IMR-90 (cell line): ENCODE measurements at regions not wholly inside any gene's neighbourhood (a gene's known extent, or its start where the extent isn't known, plus 50 kb on each side); places are given as distances from the start of the nearest gene placed in this dataset.

Experiments
- ATAC-seq: fragments of 200-7000 bp; cut with Tn5 transposase; 2 replicates; pipeline ENCODE4 v1.9.1; 2020; ENCODE audit warnings: low read depth, mild to moderate bottlenecking, moderate library complexity
- BruUV-seq: library from RNA; stranded (reverse); fragments of 400-500 nt; replicated peaks from 2 replicates; lab custom pipeline; 2021; lab: Mats Ljungman, UMichigan
- CTCF ChIA-PET: fragments of 300-600 bp; formaldehyde crosslinking; extraction: SDS; loops from one replicate; lab custom pipeline; 2021; ENCODE audit warnings: antibody characterized with exemption; lab: Yijun Ruan, JAX
- POLR2A ChIA-PET: fragments of 300-600 bp; sonication (Branson Sonifier 250); formaldehyde crosslinking; loops from one replicate; lab custom pipeline; 2022; ENCODE audit warnings: antibody characterized with exemption; ENCODE audit not compliant: unreplicated experiment; lab: Charles Lee
- DNase-seq: peaks from one replicate; pipeline ENCODE4 v3.0.0; 2013
- H2AFZ ChIP-seq: replicated peaks from 2 replicates; pipeline ENCODE3; 2013; ENCODE audit warnings: low read length, mild to moderate bottlenecking; ENCODE audit not compliant: poor library complexity
- H2AK5ac ChIP-seq: 2 replicates; pipeline ENCODE4 v1.6.1; 2013; ENCODE audit warnings: low read depth, low read length, inconsistent platforms
- H2AK9ac ChIP-seq: replicated peaks from 2 replicates; pipeline ENCODE3; 2013; ENCODE audit warnings: mild to moderate bottlenecking, low read depth, low read length, moderate library complexity; ENCODE audit not compliant: poor library complexity
- H2BK120ac ChIP-seq: 2 replicates; pipeline ENCODE4 v1.6.1; 2013; ENCODE audit warnings: low read depth, low read length, inconsistent platforms
- H2BK15ac ChIP-seq: 3 replicates; pipeline ENCODE4 v1.6.1; 2013; ENCODE audit warnings: low read depth, low read length, inconsistent platforms
- H2BK20ac ChIP-seq: 2 replicates; pipeline ENCODE4 v1.6.1; 2013; ENCODE audit warnings: low read depth, mild to moderate bottlenecking, inconsistent platforms, low read length, moderate library complexity
- H2BK5ac ChIP-seq: 2 replicates; pipeline ENCODE4 v1.6.1; 2013; ENCODE audit warnings: mild to moderate bottlenecking, low read depth, low read length, inconsistent platforms; ENCODE audit not compliant: poor library complexity, severe bottlenecking
- H3K14ac ChIP-seq: replicated peaks from 2 replicates; pipeline ENCODE4 v1.6.1; 2013; ENCODE audit warnings: low read depth, low read length, inconsistent platforms
- H3K18ac ChIP-seq: 2 replicates; pipeline ENCODE4 v1.6.1; 2013; ENCODE audit warnings: low read depth, low read length, control low read depth
- H3K23ac ChIP-seq: 2 replicates; pipeline ENCODE4 v1.6.1; 2013; ENCODE audit warnings: low read depth, low read length, inconsistent platforms
- H3K27ac ChIP-seq: 2 replicates; pipeline ENCODE4 v1.5.1; 2013; ENCODE audit warnings: mild to moderate bottlenecking, control low read depth, low read length; ENCODE audit not compliant: insufficient read depth
- H3K27me3 ChIP-seq: 2 replicates; pipeline ENCODE4 v1.6.1; 2013; ENCODE audit warnings: low read length; ENCODE audit not compliant: control insufficient read depth, insufficient read depth
- H3K36me3 ChIP-seq: 2 replicates; pipeline ENCODE4 v1.6.1; 2013; ENCODE audit warnings: low read length, mixed read lengths; ENCODE audit not compliant: control insufficient read depth, insufficient read depth
- H3K4ac ChIP-seq: 2 replicates; pipeline ENCODE4 v1.6.1; 2013; ENCODE audit warnings: low read depth, low read length, inconsistent platforms
- H3K4me1 ChIP-seq: 2 replicates; pipeline ENCODE4 v1.6.1; 2013; ENCODE audit warnings: low read length, mixed read lengths; ENCODE audit not compliant: control insufficient read depth, insufficient read depth
- H3K4me2 ChIP-seq: 2 replicates; pipeline ENCODE4 v1.6.1; 2013; ENCODE audit warnings: low read depth, mild to moderate bottlenecking, control low read depth, low read length, moderate library complexity
- H3K4me3 ChIP-seq: 2 replicates; pipeline ENCODE4 v1.5.1; 2013; ENCODE audit warnings: low read depth, mild to moderate bottlenecking, control low read depth, low read length, moderate library complexity; ENCODE audit not compliant: insufficient read depth
- H3K56ac ChIP-seq: 2 replicates; pipeline ENCODE4 v1.6.1; 2013; ENCODE audit warnings: low read length, inconsistent platforms; ENCODE audit not compliant: insufficient read depth; ENCODE audit errors: extremely low read depth
- H3K79me1 ChIP-seq, 2 experiments: 2 replicates each; pipeline ENCODE4 v1.6.1; 2013; ENCODE audit warnings: low read length in 2 of 2, inconsistent platforms in 1 of 2, low read depth in 1 of 2
- H3K9ac ChIP-seq: 2 replicates; pipeline ENCODE4 v1.6.1; 2013; ENCODE audit warnings: low read depth, low read length, control low read depth
- H3K9me1 ChIP-seq: 2 replicates; pipeline ENCODE4 v1.6.1; 2013; ENCODE audit warnings: low read length, inconsistent platforms; ENCODE audit not compliant: insufficient read depth
- H3K9me3 ChIP-seq: 2 replicates; pipeline ENCODE4 v1.6.1; 2013; ENCODE audit warnings: low read length; ENCODE audit not compliant: control insufficient read depth, insufficient read depth
- H4K20me1 ChIP-seq: 2 replicates; pipeline ENCODE4 v1.6.1; 2013; ENCODE audit warnings: low read length, inconsistent platforms; ENCODE audit not compliant: insufficient read depth
- H4K5ac ChIP-seq: 2 replicates; pipeline ENCODE4 v1.6.1; 2013; ENCODE audit warnings: mild to moderate bottlenecking, low read depth, low read length, control low read depth
- H4K8ac ChIP-seq, 2 experiments: 2 replicates each; pipeline ENCODE4 v1.6.1; 2013; ENCODE audit warnings: low read depth in 2 of 2, low read length in 2 of 2, control low read depth in 1 of 2, inconsistent platforms in 1 of 2
- H4K91ac ChIP-seq: 2 replicates; pipeline ENCODE4 v1.6.1; 2013; ENCODE audit warnings: low read depth, low read length, inconsistent platforms; ENCODE audit not compliant: insufficient read depth
- WGBS, 2 experiments: methylation state at CpG; one replicate each; pipeline versions ENCODE4 v1.1.5 to v1.1.7; 2013; ENCODE audit warnings: missing lambda C conversion rate in 2 of 2; ENCODE audit not compliant: insufficient read length in 1 of 2; ENCODE audit errors: extremely low coverage in 2 of 2; 5-methylcytosine and 5-hydroxymethylcytosine counted together
- dilution Hi-C: fragments of 300-500 bp; cut with HindIII; formaldehyde crosslinking; loops from one replicate; pipeline ENCODE4 v1.14.3; 2018; ENCODE audit warnings: low sequenced_read_pairs; ENCODE audit not compliant: unreplicated experiment
- in situ Hi-C: fragments of 300-500 bp; cut with MboI; formaldehyde crosslinking; loops from 3 replicates; pipeline ENCODE4 v1.14.3; 2019; ENCODE audit warnings: low sequenced_read_pairs, inconsistent platforms, mixed read lengths
- intact Hi-C: fragments of 100-400 bp; cut with micrococcal nuclease; formaldehyde crosslinking; loops from 2 replicates; pipeline ENCODE4 v1.10.0; 2022
- TF ChIP-seq, protein P1 (sequence below): fragments of 150-350 bp; IDR thresholded peaks from 2 replicates; pipeline ENCODE4 v1.6.1; 2016; ENCODE audit warnings: low read depth, mild to moderate bottlenecking, low read length, moderate library complexity, borderline replicate concordance

DNA sequence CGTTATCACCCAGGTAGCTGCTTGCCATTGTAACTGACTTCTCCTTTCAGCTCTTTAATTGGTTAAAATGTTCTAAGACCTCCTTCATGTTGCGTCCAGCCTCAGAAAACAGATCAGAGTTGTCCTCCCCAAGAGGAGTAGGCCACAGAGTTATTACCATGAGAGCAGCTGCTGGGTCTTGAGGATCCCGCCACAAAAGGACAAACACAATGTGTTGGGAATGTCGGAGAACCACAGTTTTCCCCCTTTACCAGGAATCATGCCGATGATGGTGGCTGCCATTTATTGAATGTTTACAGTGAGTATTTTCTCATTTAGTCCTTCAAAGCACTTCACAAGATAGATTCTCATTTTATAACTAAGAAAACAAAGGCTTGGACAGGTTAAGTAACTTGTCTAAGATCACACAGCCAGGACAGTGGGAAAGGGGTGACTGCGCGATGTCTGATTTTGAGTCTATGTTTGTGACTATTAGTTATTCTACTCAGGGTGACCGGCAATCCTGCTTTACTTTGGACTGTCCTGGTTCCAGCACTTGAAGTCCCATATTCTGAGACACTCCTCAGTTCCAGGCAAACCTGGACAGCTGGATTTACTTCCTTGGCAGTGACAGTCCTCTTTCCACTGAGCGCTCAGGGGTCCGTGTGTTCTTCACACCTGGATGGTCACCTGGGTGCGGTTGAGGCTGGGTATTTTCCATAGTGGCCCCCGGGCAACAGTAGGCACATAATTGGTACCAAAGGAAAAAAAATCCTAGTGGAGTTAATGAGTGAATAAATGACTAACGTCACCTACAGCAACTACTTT lies 93.6 kb downstream of the LIPG start:
- TF ChIP-seq, protein P1, sequence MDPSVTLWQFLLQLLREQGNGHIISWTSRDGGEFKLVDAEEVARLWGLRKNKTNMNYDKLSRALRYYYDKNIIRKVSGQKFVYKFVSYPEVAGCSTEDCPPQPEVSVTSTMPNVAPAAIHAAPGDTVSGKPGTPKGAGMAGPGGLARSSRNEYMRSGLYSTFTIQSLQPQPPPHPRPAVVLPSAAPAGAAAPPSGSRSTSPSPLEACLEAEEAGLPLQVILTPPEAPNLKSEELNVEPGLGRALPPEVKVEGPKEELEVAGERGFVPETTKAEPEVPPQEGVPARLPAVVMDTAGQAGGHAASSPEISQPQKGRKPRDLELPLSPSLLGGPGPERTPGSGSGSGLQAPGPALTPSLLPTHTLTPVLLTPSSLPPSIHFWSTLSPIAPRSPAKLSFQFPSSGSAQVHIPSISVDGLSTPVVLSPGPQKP: no peak
- no peaks in the 10 kb centered on the region for H3K79me1 ChIP-seq
- H2AK5ac ChIP-seq: no peak overlapping the region
- H2BK15ac ChIP-seq: no peak overlapping the region
- WGBS, 2 experiments: 80% methylated on average over 1 of the region's 13 CpGs; no CpG with 5 or more reads in 1 of the 2 experiments
- H3K9me3 ChIP-seq: no peaks in the 10 kb centered on the region
- dilution Hi-C loops (no loop called here), intact Hi-C loops (no loop called here), in situ Hi-C loops (no loop called here)
- no peak overlapping the region for H3K56ac ChIP-seq
- no peak overlapping the region for H4K8ac ChIP-seq
- no peak overlapping the region for H2AFZ ChIP-seq
- CTCF ChIA-PET: no interaction called here
- no peak overlapping the region for H2AK9ac ChIP-seq
- no peaks in the 10 kb centered on the region for H3K9me1 ChIP-seq
- H2BK120ac ChIP-seq: no peak overlapping the region
- H3K18ac ChIP-seq: no peak overlapping the region
- H4K20me1 ChIP-seq: no peaks in the 10 kb centered on the region
- H3K27ac ChIP-seq: no peak overlapping the region
- H4K91ac ChIP-seq: no peak overlapping the region
- no peaks in the 10 kb centered on the region for H3K36me3 ChIP-seq
- H3K4ac ChIP-seq: no peak overlapping the region
- no peak overlapping the region for H3K23ac ChIP-seq
- no peaks in the 10 kb centered on the region for H3K4me1 ChIP-seq
- no peak overlapping the region for H4K5ac ChIP-seq
- H2BK20ac ChIP-seq: no peak overlapping the region
- DNase-seq (no peak), ATAC-seq (no peak)
- no peak overlapping the region for H3K4me3 ChIP-seq
- no peak overlapping the region for H2BK5ac ChIP-seq
- no peak overlapping the region for H3K14ac ChIP-seq
- H3K27me3 ChIP-seq: peaks cover 15% of the 10 kb centered on the region
- H3K9ac ChIP-seq: no peak overlapping the region
- no peak overlapping the region for H3K4me2 ChIP-seq
- POLR2A ChIA-PET: no interaction called here
- no TSS peak for BruUV-seq
